Activated CD4-positive, CD25-positive, alpha-beta regulatory T cell treated with anti-CD3 and anti-CD28 coated beads, Interleukin-2, amount 50 U/mL, for 72 hours (primary cell): ENCODE measurements at regions not wholly inside any gene's neighbourhood (a gene's known extent, or its start where the extent isn't known, plus 50 kb on each side); places are given as distances from the start of the nearest gene placed in this dataset.
A peak's percentile ranks its signal among the peaks of the same experiment; 100 is the strongest.

Experiments used
- DNase-seq: peaks from one replicate; pipeline ENCODE4 v3.0.0; 2021

GRCh38 chr5:10875201-10875768 lies 114.3 kb upstream of the DAP start:
- DNase-seq, result no peak

- DNase-seq, result no peak
Measured at GRCh38 chr5:10874541-10874940, 113.5 kb upstream of the DAP start.

- DNase-seq, result no peak
Measured at GRCh38 chr5:10870791-10871190, 109.8 kb upstream of the DAP start.

- no peak for DNase-seq
Measured at GRCh38 chr5:10868956-10869355, 107.9 kb upstream of the DAP start.

- DNase-seq, result no peak
Measured at GRCh38 chr5:10867389-10868303, 106.6 kb upstream of the DAP start.

GRCh38 chr5:10866913-10867312 lies 105.9 kb upstream of the DAP start:
- no peak for DNase-seq

GRCh38 chr5:10863763-10864383 lies 102.8 kb upstream of the DAP start:
- peak; percentile 61 for DNase-seq

- DNase-seq, result no peak
Measured at GRCh38 chr5:10862085-10862484, 101.1 kb upstream of the DAP start.

GRCh38 chr5:10861423-10861790 lies 100.4 kb upstream of the DAP start:
- DNase-seq, result no peak

- no peak for DNase-seq
Measured at GRCh38 chr5:10860645-10861422, 99.8 kb upstream of the DAP start.

GRCh38 chr5:10860196-10860543 lies 99.1 kb upstream of the DAP start:
- DNase-seq, result no peak

GRCh38 chr5:10859393-10860195 lies 98.6 kb upstream of the DAP start:
- no peak for DNase-seq

GRCh38 chr5:10858945-10859344 lies 97.9 kb upstream of the DAP start:
- no peak for DNase-seq

GRCh38 chr5:10858307-10858706 lies 97.3 kb upstream of the DAP start:
- DNase-seq, result no peak

GRCh38 chr5:10857338-10857733 lies 96.3 kb upstream of the DAP start:
- no peak for DNase-seq

GRCh38 chr5:10856683-10857337 lies 95.8 kb upstream of the DAP start:
- no peak for DNase-seq

GRCh38 chr5:10856071-10856470 lies 95.0 kb upstream of the DAP start:
- DNase-seq, result no peak

- DNase-seq, result no peak
Measured at GRCh38 chr5:10854506-10855277, 93.7 kb upstream of the DAP start.

- DNase-seq, result no peak
Measured at GRCh38 chr5:10853154-10853553, 92.1 kb upstream of the DAP start.

- DNase-seq, result no peak
Measured at GRCh38 chr5:10849278-10849677, 88.2 kb upstream of the DAP start.

- DNase-seq, result no peak
Measured at GRCh38 chr5:10844016-10844415, 83.0 kb upstream of the DAP start.
